ENCODE measurements at regions not wholly inside any gene's neighbourhood (a gene's known extent, or its start where the extent isn't known, plus 50 kb on each side); places are given as distances from the start of the nearest gene placed in this dataset.

- TF ChIP-seq REST (IDR thresholded peaks at IDR 0.05; ENCODE audit: unreplicated experiment) (no peak), ETS1 (IDR thresholded peaks at IDR 0.05) (no peak), EZH2phosphoT487 (IDR thresholded peaks at IDR 0.05; ENCODE audit: unreplicated experiment) (no peak), POLR2AphosphoS5 (IDR thresholded peaks at IDR 0.05; ENCODE audit: low read depth) (no peak), JUNB (IDR thresholded peaks at IDR 0.05; ENCODE audit: unreplicated experiment) (no peak), CTCF (conservative IDR thresholded peaks at IDR 0.05; ENCODE audit: low read depth in 2 of 2) (no peak), CREB1 (CRISPR knock-in tag; IDR thresholded peaks at IDR 0.05; ENCODE audit: low read depth) (no peak)
- H3K27me3 Mint-ChIP-seq (ENCODE audit: insufficient read depth, low read depth, poor library complexity), result no peaks in the 10 kb centered on the region
Measured at GRCh38 chr9:32837551-32838058, 54.3 kb downstream of the TMEM215 start.

More at GRCh38 chr9:32837551-32838058, 54.3 kb downstream of the TMEM215 start:
- DNase-seq (ENCODE audit: low spot score), result no peak
- H3K27ac Mint-ChIP-seq, result no peak overlapping the region
- no peaks in the 10 kb centered on the region for H3K36me3 Mint-ChIP-seq (ENCODE audit: low read depth)
- no peak overlapping the region for H3K4me3 ChIP-seq
- H4K20me1 ChIP-seq (replicated peaks; ENCODE audit: insufficient read depth), result no peaks in the 10 kb centered on the region
- H3F3A ChIP-seq (replicated peaks; ENCODE audit: low read depth), result no peaks in the 10 kb centered on the region
- no peak overlapping the region for H3K27ac ChIP-seq (ENCODE audit: low read depth)
- no peaks in the 10 kb centered on the region for H3K4me1 Mint-ChIP-seq
- no peak overlapping the region for H3K4me2 ChIP-seq
- no peaks in the 10 kb centered on the region for H3K79me2 ChIP-seq (replicated peaks; ENCODE audit: insufficient read depth)
- no peak overlapping the region for H2AFZ ChIP-seq
- H3K4me3 Mint-ChIP-seq, result no peak overlapping the region
- H3K27me3 ChIP-seq (ENCODE audit: insufficient read depth), result no peaks in the 10 kb centered on the region
- no peaks in the 10 kb centered on the region for H3K36me3 ChIP-seq (ENCODE audit: insufficient read depth)
- H3K9me2 ChIP-seq (ENCODE audit: insufficient read depth), result no peaks in the 10 kb centered on the region
- no peaks in the 10 kb centered on the region for H3K9me3 Mint-ChIP-seq
- H3K4me1 ChIP-seq (ENCODE audit: insufficient read depth), result no peaks in the 10 kb centered on the region
- ATAC-seq, result no peak

All from GM23338 (cell line).